ENCODE measurements at regions not wholly inside any gene's neighbourhood (a gene's known extent, or its start where the extent isn't known, plus 50 kb on each side); places are given as distances from the start of the nearest gene placed in this dataset.

- no peak overlapping the region for H3K4me3 ChIP-seq (replicated peaks; ENCODE audit: low read depth, low read length)
- no peak for TF ChIP-seq CTCF (IDR thresholded peaks at IDR 0.05; ENCODE audit: low read depth, low read length, missing control alignments)
- DNase-seq (ENCODE audit: extremely low read depth, low read depth): no peak
Measured at GRCh38 chr6:18049646-18050045, 62.2 kb upstream of the KIF13A start.

GRCh38 chr6:18048953-18049630 lies 61.7 kb upstream of the KIF13A start:
- no peak overlapping the region for H3K4me3 ChIP-seq (replicated peaks; ENCODE audit: low read depth, low read length)
- no peak for TF ChIP-seq CTCF (IDR thresholded peaks at IDR 0.05; ENCODE audit: low read depth, low read length, missing control alignments)
- no peak for DNase-seq (ENCODE audit: extremely low read depth, low read depth)

- no peak for TF ChIP-seq CTCF (IDR thresholded peaks at IDR 0.05; ENCODE audit: low read depth, low read length, missing control alignments)
- DNase-seq (ENCODE audit: extremely low read depth, low read depth): no peak
- H3K4me3 ChIP-seq (replicated peaks; ENCODE audit: low read depth, low read length): no peak overlapping the region
Measured at GRCh38 chr6:18047406-18047805, 60.0 kb upstream of the KIF13A start.

GRCh38 chr6:18045507-18045906 lies 58.1 kb upstream of the KIF13A start:
- no peak for TF ChIP-seq CTCF (IDR thresholded peaks at IDR 0.05; ENCODE audit: low read depth, low read length, missing control alignments)
- DNase-seq (ENCODE audit: extremely low read depth, low read depth): no peak
- H3K4me3 ChIP-seq (replicated peaks; ENCODE audit: low read depth, low read length): no peak overlapping the region

- TF ChIP-seq CTCF (IDR thresholded peaks at IDR 0.05; ENCODE audit: low read depth, low read length, missing control alignments): no peak
- DNase-seq (ENCODE audit: extremely low read depth, low read depth): no peak
- H3K4me3 ChIP-seq (replicated peaks; ENCODE audit: low read depth, low read length): no peak overlapping the region
Measured at GRCh38 chr6:18044108-18044783, 56.8 kb upstream of the KIF13A start.

GRCh38 chr6:18042536-18043145 lies 55.2 kb upstream of the KIF13A start:
- TF ChIP-seq CTCF (IDR thresholded peaks at IDR 0.05; ENCODE audit: low read depth, low read length, missing control alignments): no peak
- no peak overlapping the region for H3K4me3 ChIP-seq (replicated peaks; ENCODE audit: low read depth, low read length)
- no peak for DNase-seq (ENCODE audit: extremely low read depth, low read depth)
